ENCODE measurements at regions not wholly inside any gene's neighbourhood (a gene's known extent, or its start where the extent isn't known, plus 50 kb on each side); places are given as distances from the start of the nearest gene placed in this dataset.

GRCh38 chr5:155676967-155677366 lies 650.0 kb upstream of the SGCD start:
- no peak overlapping the region for H3K4me3 ChIP-seq (ENCODE audit: low read length)
- H3K9me3 ChIP-seq (ENCODE audit: control insufficient read depth, low read length) = no peaks in the 10 kb centered on the region
- TF ChIP-seq CTCF (conservative IDR thresholded peaks at IDR 0.05) = no peak
- Mint-ChIP-seq H3K27me3 (ENCODE audit: insufficient read depth) (peaks cover 11% of the 10 kb centered on the region), H3K36me3 (ENCODE audit: low read depth) (no peaks in the 10 kb centered on the region), H3K4me1 (peaks cover under 1% of the 10 kb centered on the region), H3K9me3 (no peaks in the 10 kb centered on the region), H3K4me3 (no peak overlapping the region), H3K27ac (no peak overlapping the region)
- no peak overlapping the region for H3K9ac ChIP-seq (ENCODE audit: extremely low read depth, low read length, poor library complexity, severe bottlenecking)
- no peaks in the 10 kb centered on the region for H3K27me3 ChIP-seq (ENCODE audit: control insufficient read depth, insufficient read depth, low read length, poor library complexity, severe bottlenecking)
- no peaks in the 10 kb centered on the region for H3K4me1 ChIP-seq (ENCODE audit: control insufficient read depth, insufficient read depth, low read length)
- DNase-seq = no peak
- no peaks in the 10 kb centered on the region for H3K36me3 ChIP-seq (ENCODE audit: control insufficient read depth, insufficient read depth, low read length)
- H3K27ac ChIP-seq (ENCODE audit: low read depth, low read length) = no peak overlapping the region

GRCh38 chr5:155678371-155678770 lies 648.6 kb upstream of the SGCD start:
- Mint-ChIP-seq H3K4me3 (no peak overlapping the region), H3K27me3 (ENCODE audit: insufficient read depth) (peaks cover 9% of the 10 kb centered on the region), H3K27ac (no peak overlapping the region), H3K4me1 (peaks cover 8% of the 10 kb centered on the region), H3K9me3 (no peaks in the 10 kb centered on the region), H3K36me3 (ENCODE audit: low read depth) (no peaks in the 10 kb centered on the region)
- H3K4me1 ChIP-seq (ENCODE audit: control insufficient read depth, insufficient read depth, low read length) = no peaks in the 10 kb centered on the region
- H3K9ac ChIP-seq (ENCODE audit: extremely low read depth, low read length, poor library complexity, severe bottlenecking) = no peak overlapping the region
- no peak for DNase-seq
- no peaks in the 10 kb centered on the region for H3K9me3 ChIP-seq (ENCODE audit: control insufficient read depth, low read length)
- H3K4me3 ChIP-seq (ENCODE audit: low read length) = no peak overlapping the region
- WGBS, 2 experiments (ENCODE audit: insufficient coverage in 1 of 2, insufficient read length in 1 of 2) = 72 to 86% methylated on average over 2 of the region's 2 CpGs
- H3K36me3 ChIP-seq (ENCODE audit: control insufficient read depth, insufficient read depth, low read length) = no peaks in the 10 kb centered on the region
- no peak overlapping the region for H3K27ac ChIP-seq (ENCODE audit: low read depth, low read length)
- H3K27me3 ChIP-seq (ENCODE audit: control insufficient read depth, insufficient read depth, low read length, poor library complexity, severe bottlenecking) = no peaks in the 10 kb centered on the region
- TF ChIP-seq CTCF (conservative IDR thresholded peaks at IDR 0.05) = no peak

- no peak overlapping the region for H3K27ac ChIP-seq (ENCODE audit: low read depth, low read length)
- H3K4me3 ChIP-seq (ENCODE audit: low read length) = no peak overlapping the region
- DNase-seq = no peak
- H3K36me3 Mint-ChIP-seq (ENCODE audit: low read depth) = no peaks in the 10 kb centered on the region
- no peaks in the 10 kb centered on the region for H3K9me3 ChIP-seq (ENCODE audit: control insufficient read depth, low read length)
- TF ChIP-seq CTCF (conservative IDR thresholded peaks at IDR 0.05) = no peak
- no peaks in the 10 kb centered on the region for H3K27me3 ChIP-seq (ENCODE audit: control insufficient read depth, insufficient read depth, low read length, poor library complexity, severe bottlenecking)
- no peaks in the 10 kb centered on the region for H3K4me1 ChIP-seq (ENCODE audit: control insufficient read depth, insufficient read depth, low read length)
- no peaks in the 10 kb centered on the region for H3K9me3 Mint-ChIP-seq
- H3K27me3 Mint-ChIP-seq (ENCODE audit: insufficient read depth) = peaks cover 6% of the 10 kb centered on the region
- H3K4me3 Mint-ChIP-seq = no peak overlapping the region
- H3K36me3 ChIP-seq (ENCODE audit: control insufficient read depth, insufficient read depth, low read length) = no peaks in the 10 kb centered on the region
- no peak overlapping the region for H3K9ac ChIP-seq (ENCODE audit: extremely low read depth, low read length, poor library complexity, severe bottlenecking)
- peaks cover 8% of the 10 kb centered on the region for H3K4me1 Mint-ChIP-seq
- H3K27ac Mint-ChIP-seq = no peak overlapping the region
- WGBS, 2 experiments (ENCODE audit: insufficient coverage in 1 of 2, insufficient read length in 1 of 2) = 88 to 92% methylated on average over 1 of the region's 1 CpG
Measured at GRCh38 chr5:155679530-155679929, 647.4 kb upstream of the SGCD start.
